ENCODE measurements at regions not wholly inside any gene's neighbourhood (a gene's known extent, or its start where the extent isn't known, plus 50 kb on each side); places are given as distances from the start of the nearest gene placed in this dataset.

- Histone ChIP-seq H3K27me3 (no peaks in the 10 kb centered on the region), H3K27ac (no peak overlapping the region), H3K9me3 (no peaks in the 10 kb centered on the region), H3K4me3 (no peak overlapping the region), H3K4me1 (no peaks in the 10 kb centered on the region), H3K36me3 (no peaks in the 10 kb centered on the region)
- ATAC-seq (no peak), DNase-seq (no peak)
- TF ChIP-seq POLR2A (IDR thresholded peaks at IDR 0.05) (no peak), CTCF (IDR thresholded peaks at IDR 0.05) (no peak)
- 40% methylated on average over 4 of the region's 4 CpGs for WGBS (ENCODE audit: insufficient coverage, low coverage, low lambda C conversion rate, missing lambda C conversion rate)
- intact Hi-C loops (cut with DNase I), result no loop called here
Observed at GRCh38 chr20:54713727-54714126, 238.3 kb downstream of the DOK5 start.

GRCh38 chr20:54711071-54711470, 235.7 kb downstream of the DOK5 start:
- no peaks in the 10 kb centered on the region for H3K4me1 ChIP-seq
- intact Hi-C loops (cut with DNase I), result no loop called here
- H3K4me3 ChIP-seq, result no peak overlapping the region
- no peak for TF ChIP-seq POLR2A (IDR thresholded peaks at IDR 0.05)
- no peak for TF ChIP-seq CTCF (IDR thresholded peaks at IDR 0.05)
- H3K9me3 ChIP-seq, result no peaks in the 10 kb centered on the region
- H3K27ac ChIP-seq, result no peak overlapping the region
- DNase-seq, result no peak
- no peaks in the 10 kb centered on the region for H3K36me3 ChIP-seq
- 54% methylated on average over 4 of the region's 4 CpGs for WGBS (ENCODE audit: insufficient coverage, low coverage, low lambda C conversion rate, missing lambda C conversion rate)
- ATAC-seq, result no peak
- H3K27me3 ChIP-seq, result no peaks in the 10 kb centered on the region

- WGBS (ENCODE audit: insufficient coverage, low coverage, low lambda C conversion rate, missing lambda C conversion rate), result 65% methylated on average over 2 of the region's 2 CpGs
- TF ChIP-seq POLR2A (IDR thresholded peaks at IDR 0.05), result no peak
- TF ChIP-seq CTCF (IDR thresholded peaks at IDR 0.05), result no peak
- DNase-seq (no peak), ATAC-seq (no peak)
- H3K9me3 ChIP-seq, result no peaks in the 10 kb centered on the region
- H3K36me3 ChIP-seq, result no peaks in the 10 kb centered on the region
- H3K4me3 ChIP-seq, result no peak overlapping the region
- no peaks in the 10 kb centered on the region for H3K27me3 ChIP-seq
- no peaks in the 10 kb centered on the region for H3K4me1 ChIP-seq
- no peak overlapping the region for H3K27ac ChIP-seq
- intact Hi-C loops (cut with DNase I), result no loop called here
Observed at GRCh38 chr20:54710341-54710740, 234.9 kb downstream of the DOK5 start.

GRCh38 chr20:54708229-54708628, 232.8 kb downstream of the DOK5 start:
- Histone ChIP-seq H3K9me3 (no peaks in the 10 kb centered on the region), H3K27ac (no peak overlapping the region), H3K4me3 (no peak overlapping the region), H3K4me1 (no peaks in the 10 kb centered on the region), H3K36me3 (no peaks in the 10 kb centered on the region), H3K27me3 (no peaks in the 10 kb centered on the region)
- intact Hi-C loops (cut with DNase I), result no loop called here
- ATAC-seq (no peak), DNase-seq (no peak)
- no peak for TF ChIP-seq CTCF (IDR thresholded peaks at IDR 0.05)
- TF ChIP-seq POLR2A (IDR thresholded peaks at IDR 0.05), result no peak

GRCh38 chr20:54707801-54708200, 232.4 kb downstream of the DOK5 start:
- TF ChIP-seq CTCF (IDR thresholded peaks at IDR 0.05) (no peak), POLR2A (IDR thresholded peaks at IDR 0.05) (no peak)
- Histone ChIP-seq H3K36me3 (no peaks in the 10 kb centered on the region), H3K9me3 (no peaks in the 10 kb centered on the region), H3K4me1 (no peaks in the 10 kb centered on the region), H3K4me3 (no peak overlapping the region), H3K27ac (no peak overlapping the region), H3K27me3 (no peaks in the 10 kb centered on the region)
- no peak for DNase-seq
- no peak for ATAC-seq
- intact Hi-C loops (cut with DNase I), result no loop called here
- WGBS (ENCODE audit: insufficient coverage, low coverage, low lambda C conversion rate, missing lambda C conversion rate), result 69% methylated on average over 1 of the region's 1 CpG
